GM13976 (cell line): ENCODE measurements at regions not wholly inside any gene's neighbourhood (a gene's known extent, or its start where the extent isn't known, plus 50 kb on each side); places are given as distances from the start of the nearest gene placed in this dataset.
"Not testable (repeated sequence)": the region's sequence is repeated elsewhere in the genome, so short reads cannot be mapped to it uniquely, and the experiment has no call there.

Experiments used
- DNase-seq: peaks from one replicate; pipeline ENCODE4 v3.0.0; 2012; ENCODE audit warnings: low spot score
- in situ Hi-C: fragments of 300-500 bp; cut with MboI; formaldehyde crosslinking; loops from one replicate; pipeline ENCODE4 v1.12.0; 2022; ENCODE audit warnings: low sequenced_read_pairs, mixed read lengths, inconsistent platforms; ENCODE audit not compliant: unreplicated experiment
- TF ChIP-seq, protein P1 (sequence below): IDR thresholded peaks from 2 replicates; pipeline ENCODE4 v1.5.1; 2012; ENCODE audit warnings: borderline replicate concordance, mild to moderate bottlenecking; ENCODE audit not compliant: insufficient read depth; ENCODE audit errors: extremely low read depth, missing control alignments, control extremely low read depth

DNA sequence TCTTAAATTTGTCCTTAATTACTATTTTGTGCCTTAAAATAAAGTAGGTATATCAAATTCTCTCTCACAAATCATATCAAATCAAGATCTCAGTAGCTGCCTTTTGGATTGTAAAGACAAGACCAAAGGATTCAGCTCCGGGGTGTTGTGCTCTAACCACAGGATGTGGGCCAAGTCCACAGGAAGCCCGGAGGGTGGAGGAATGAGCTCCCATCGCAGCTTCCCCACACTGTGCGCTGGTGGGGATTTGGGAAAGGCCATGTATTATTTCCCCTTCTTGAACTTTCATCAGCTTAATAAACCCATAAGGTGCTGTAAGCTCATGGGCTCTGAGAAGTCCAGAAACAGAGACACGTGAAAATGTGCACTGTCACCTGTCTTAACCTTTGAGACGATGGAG is 241.6 kb upstream of the TCERG1L start:
- in situ Hi-C loops, result no loop called here
- TF ChIP-seq, protein P1, sequence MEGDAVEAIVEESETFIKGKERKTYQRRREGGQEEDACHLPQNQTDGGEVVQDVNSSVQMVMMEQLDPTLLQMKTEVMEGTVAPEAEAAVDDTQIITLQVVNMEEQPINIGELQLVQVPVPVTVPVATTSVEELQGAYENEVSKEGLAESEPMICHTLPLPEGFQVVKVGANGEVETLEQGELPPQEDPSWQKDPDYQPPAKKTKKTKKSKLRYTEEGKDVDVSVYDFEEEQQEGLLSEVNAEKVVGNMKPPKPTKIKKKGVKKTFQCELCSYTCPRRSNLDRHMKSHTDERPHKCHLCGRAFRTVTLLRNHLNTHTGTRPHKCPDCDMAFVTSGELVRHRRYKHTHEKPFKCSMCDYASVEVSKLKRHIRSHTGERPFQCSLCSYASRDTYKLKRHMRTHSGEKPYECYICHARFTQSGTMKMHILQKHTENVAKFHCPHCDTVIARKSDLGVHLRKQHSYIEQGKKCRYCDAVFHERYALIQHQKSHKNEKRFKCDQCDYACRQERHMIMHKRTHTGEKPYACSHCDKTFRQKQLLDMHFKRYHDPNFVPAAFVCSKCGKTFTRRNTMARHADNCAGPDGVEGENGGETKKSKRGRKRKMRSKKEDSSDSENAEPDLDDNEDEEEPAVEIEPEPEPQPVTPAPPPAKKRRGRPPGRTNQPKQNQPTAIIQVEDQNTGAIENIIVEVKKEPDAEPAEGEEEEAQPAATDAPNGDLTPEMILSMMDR, result no peak
- no peak for DNase-seq

DNA sequence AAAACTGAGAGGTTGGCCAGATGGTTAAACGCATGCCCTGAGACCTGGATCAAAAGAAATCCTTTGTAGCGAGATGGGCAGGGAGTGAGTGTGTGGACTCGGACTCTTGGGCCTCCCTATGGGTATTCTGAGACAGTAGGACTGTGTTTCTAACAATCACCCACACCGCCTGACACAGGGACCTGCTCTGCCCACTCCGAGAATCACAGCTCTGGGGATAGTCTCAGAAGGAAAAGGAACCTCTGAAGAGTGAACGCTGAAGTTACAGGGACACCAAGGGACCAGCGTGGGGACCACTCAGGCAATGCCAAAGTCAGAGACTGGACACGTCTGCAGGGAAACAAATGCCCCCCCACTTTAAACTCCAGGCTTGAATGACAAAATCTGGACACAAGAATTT is 242.1 kb upstream of the TCERG1L start:
- in situ Hi-C loops, result no loop called here
- TF ChIP-seq, protein P1, result no peak
- no peak for DNase-seq

DNA sequence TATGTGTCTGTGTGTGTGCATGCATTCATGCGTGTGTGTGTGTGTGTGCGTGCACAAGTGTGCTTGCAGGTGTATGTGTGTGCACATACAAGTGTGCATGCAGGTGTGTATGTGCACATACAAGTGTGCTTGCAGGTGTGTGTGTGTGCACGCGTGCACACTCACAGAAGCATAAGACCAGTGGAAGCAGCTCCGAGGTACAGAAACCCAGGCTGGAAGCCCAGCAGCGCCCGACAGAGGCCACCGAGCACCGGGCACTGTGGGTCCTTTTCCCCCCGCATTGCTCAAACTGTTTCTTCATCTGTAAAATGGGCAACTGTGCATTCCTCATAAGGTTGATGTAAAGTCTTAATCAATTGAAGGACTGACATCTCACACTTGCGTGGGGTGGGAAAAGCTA is 243.3 kb upstream of the TCERG1L start:
- TF ChIP-seq, protein P1, result no peak
- DNase-seq, result no peak
- in situ Hi-C loops, result no loop called here

DNA sequence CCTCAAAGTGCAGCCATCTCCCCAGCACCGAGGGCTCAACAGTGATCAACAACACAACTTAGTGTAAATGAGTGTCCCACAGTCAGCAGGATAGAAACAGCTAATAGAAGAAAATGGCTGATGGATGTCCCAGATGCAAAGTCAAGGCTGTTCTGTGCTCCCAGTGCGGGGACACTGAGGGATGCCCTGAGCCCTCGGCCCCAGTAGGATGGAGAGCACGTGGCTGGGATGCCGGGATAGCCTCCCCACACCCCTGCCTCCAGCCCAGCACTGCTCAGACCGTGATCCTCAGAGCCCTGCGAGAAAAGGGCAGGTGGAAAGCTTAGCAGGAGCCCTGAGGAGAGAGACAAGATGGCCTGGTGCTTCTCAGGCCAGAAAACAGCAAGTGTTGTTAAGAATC is 243.9 kb upstream of the TCERG1L start:
- in situ Hi-C loops, result no loop called here
- DNase-seq, result no peak
- TF ChIP-seq, protein P1, result no peak

DNA sequence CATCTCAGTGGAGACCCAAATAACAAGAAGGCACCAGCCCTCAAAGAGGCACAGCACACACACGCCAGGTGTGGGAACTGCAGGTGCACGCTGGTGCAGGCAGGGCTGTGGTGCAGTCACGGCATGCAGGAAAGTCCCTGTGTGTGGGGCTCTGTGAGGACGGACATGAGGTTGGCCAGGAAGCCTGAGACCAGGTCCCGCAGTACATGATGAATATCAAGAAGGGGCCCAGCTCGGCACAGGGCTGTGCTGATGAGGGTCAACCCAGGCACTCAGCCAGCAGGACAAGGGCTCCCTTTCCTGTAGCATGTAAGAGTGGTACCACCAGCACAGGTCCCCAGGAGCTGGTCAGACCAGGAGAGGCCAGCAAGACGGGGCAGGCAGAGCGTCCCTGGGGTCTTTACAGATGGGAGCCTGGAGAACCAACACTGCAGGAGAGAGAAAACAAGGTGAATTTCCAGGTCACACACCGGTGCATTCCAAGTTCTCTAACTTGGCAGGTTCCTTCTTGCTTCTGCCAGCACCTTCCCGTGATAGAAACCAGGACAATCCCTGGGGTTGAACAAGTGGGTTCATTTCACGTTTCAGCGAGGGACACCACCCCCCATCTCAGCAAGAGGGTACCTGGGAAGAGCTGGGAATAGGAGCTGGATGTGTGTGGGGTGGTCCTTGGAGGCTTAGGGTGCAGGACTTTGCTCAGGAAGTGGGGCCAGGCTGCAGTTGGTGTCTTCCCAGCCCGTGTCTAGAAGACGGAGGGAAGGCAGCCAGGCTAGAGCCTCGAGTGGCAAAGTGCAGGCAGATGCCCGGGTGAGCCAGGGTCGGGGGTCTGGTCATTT is 244.8 kb upstream of the TCERG1L start:
- TF ChIP-seq, protein P1, result no peak

DNA sequence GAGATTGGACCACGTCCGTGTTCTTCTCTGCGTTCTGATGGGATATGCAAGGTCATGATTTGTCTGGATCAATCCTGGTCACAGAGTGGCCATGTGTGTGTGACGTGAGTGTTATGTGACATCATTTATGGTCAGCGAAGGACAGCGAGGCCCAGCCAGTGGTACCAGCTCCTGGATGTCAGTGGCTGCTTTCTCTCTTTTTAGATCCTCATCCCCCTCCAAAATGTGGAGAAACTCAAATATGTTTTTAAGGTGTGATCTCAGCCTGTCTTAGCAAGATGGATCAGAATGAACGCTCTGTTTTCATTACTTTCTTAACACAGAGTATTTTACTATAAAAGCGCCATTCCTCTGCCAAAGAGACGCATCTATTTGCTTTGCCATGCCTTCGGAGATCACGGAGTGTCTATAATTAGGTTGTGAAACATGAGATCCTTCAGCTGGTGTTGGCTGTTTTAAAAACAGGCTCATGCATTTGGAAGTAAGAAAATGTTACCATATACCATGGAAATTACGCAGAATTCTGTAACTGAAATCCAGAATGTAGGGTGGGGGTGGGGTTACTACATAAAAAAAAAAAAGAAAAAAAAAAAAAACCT is 245.5 kb upstream of the TCERG1L start:
- TF ChIP-seq, protein P1, result no peak
- in situ Hi-C loops, result no loop called here
- DNase-seq, result no peak

More for the DNA sequence above, 244.8 kb upstream of the TCERG1L start:
- in situ Hi-C loops, result no loop called here
- DNase-seq, result no peak

DNA sequence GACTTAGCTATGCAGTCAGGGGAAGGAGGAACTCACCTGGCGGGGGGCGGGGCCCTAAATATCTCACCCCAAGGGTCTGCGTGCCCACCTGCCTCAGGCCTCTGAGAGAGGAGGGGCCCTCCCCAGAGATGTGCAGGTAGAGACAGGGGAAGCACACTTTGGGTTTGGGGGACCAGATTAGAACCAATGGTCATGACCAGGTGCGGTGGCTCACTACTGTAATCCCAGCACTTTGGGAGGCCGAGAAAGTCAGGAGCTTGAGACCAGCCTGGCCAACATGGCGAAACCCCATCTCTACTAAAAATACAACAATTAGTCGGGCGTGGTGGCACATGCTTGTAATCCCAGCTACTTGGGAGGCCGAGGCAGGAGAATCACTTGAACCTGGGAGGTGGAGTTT is 246.4 kb upstream of the TCERG1L start:
- in situ Hi-C loops, DNase-seq: not testable (repeated sequence)
